ENCODE measurements at regions not wholly inside any gene's neighbourhood (a gene's known extent, or its start where the extent isn't known, plus 50 kb on each side); places are given as distances from the start of the nearest gene placed in this dataset.
A peak's percentile ranks its signal among the peaks of the same experiment; 100 is the strongest.

GRCh38 chr18:59061914-59062642, 77.6 kb upstream of the SEC11C start:
- peaks cover 5% of the 10 kb centered on the region for H3K4me1 ChIP-seq (ENCODE audit: control insufficient read depth, insufficient read depth, low read length)

GRCh38 chr18:59062643-59063006, 77.1 kb upstream of the SEC11C start:
- Histone ChIP-seq H3K36me3 (ENCODE audit: insufficient read depth, low read length) (no peaks in the 10 kb centered on the region), H3K27me3 (ENCODE audit: control insufficient read depth, insufficient read depth, low read length) (peaks cover 23% of the 10 kb centered on the region), H3K4me1 (ENCODE audit: control insufficient read depth, insufficient read depth, low read length) (peaks cover 5% of the 10 kb centered on the region), H3K4me3 (ENCODE audit: low read length) (no peak overlapping the region), H3K4me2 (ENCODE audit: low read length) (no peak overlapping the region), H3K9me3 (replicated peaks; ENCODE audit: low read length) (no peaks in the 10 kb centered on the region), H3K9ac (ENCODE audit: low read depth, low read length) (no peak overlapping the region)

More at GRCh38 chr18:59061914-59062642, 77.6 kb upstream of the SEC11C start:
- Histone ChIP-seq H3K9ac (ENCODE audit: low read depth, low read length) (no peak overlapping the region), H3K27me3 (ENCODE audit: control insufficient read depth, insufficient read depth, low read length) (peaks cover 23% of the 10 kb centered on the region), H3K36me3 (ENCODE audit: insufficient read depth, low read length) (no peaks in the 10 kb centered on the region), H3K9me3 (replicated peaks; ENCODE audit: low read length) (no peaks in the 10 kb centered on the region), H3K4me3 (ENCODE audit: low read length) (no peak overlapping the region), H3K4me2 (ENCODE audit: low read length) (no peak overlapping the region)

GRCh38 chr18:59063300-59063906, 76.3 kb upstream of the SEC11C start:
- Histone ChIP-seq H3K9ac (ENCODE audit: low read depth, low read length) (no peak overlapping the region), H3K9me3 (replicated peaks; ENCODE audit: low read length) (no peaks in the 10 kb centered on the region), H3K4me2 (ENCODE audit: low read length) (no peak overlapping the region), H3K36me3 (ENCODE audit: insufficient read depth, low read length) (no peaks in the 10 kb centered on the region), H3K4me3 (ENCODE audit: low read length) (no peak overlapping the region), H3K4me1 (ENCODE audit: control insufficient read depth, insufficient read depth, low read length) (no peaks in the 10 kb centered on the region), H3K27me3 (ENCODE audit: control insufficient read depth, insufficient read depth, low read length) (peaks cover 23% of the 10 kb centered on the region)

- Histone ChIP-seq H3K4me2 (ENCODE audit: low read length) (no peak overlapping the region), H3K4me3 (ENCODE audit: low read length) (no peak overlapping the region), H3K4me1 (ENCODE audit: control insufficient read depth, insufficient read depth, low read length) (no peaks in the 10 kb centered on the region), H3K36me3 (ENCODE audit: insufficient read depth, low read length) (no peaks in the 10 kb centered on the region), H3K27me3 (ENCODE audit: control insufficient read depth, insufficient read depth, low read length) (peaks cover 23% of the 10 kb centered on the region), H3K9me3 (replicated peaks; ENCODE audit: low read length) (no peaks in the 10 kb centered on the region), H3K9ac (ENCODE audit: low read depth, low read length) (no peak overlapping the region)
Measured at GRCh38 chr18:59063912-59064311, 75.8 kb upstream of the SEC11C start.

- no peak overlapping the region for H3K9ac ChIP-seq (ENCODE audit: low read depth, low read length)
- no peaks in the 10 kb centered on the region for H3K36me3 ChIP-seq (ENCODE audit: insufficient read depth, low read length)
- H3K9me3 ChIP-seq (replicated peaks; ENCODE audit: low read length): no peaks in the 10 kb centered on the region
- H3K4me1 ChIP-seq (ENCODE audit: control insufficient read depth, insufficient read depth, low read length): peaks cover 2% of the 10 kb centered on the region
- H3K4me2 ChIP-seq (ENCODE audit: low read length): no peak overlapping the region
- peaks cover 23% of the 10 kb centered on the region for H3K27me3 ChIP-seq (ENCODE audit: control insufficient read depth, insufficient read depth, low read length)
- no peak overlapping the region for H3K4me3 ChIP-seq (ENCODE audit: low read length)
Measured at GRCh38 chr18:59065684-59066083, 74.0 kb upstream of the SEC11C start.

- Histone ChIP-seq H3K36me3 (ENCODE audit: insufficient read depth, low read length) (no peaks in the 10 kb centered on the region), H3K4me1 (ENCODE audit: control insufficient read depth, insufficient read depth, low read length) (peaks cover 2% of the 10 kb centered on the region), H3K9me3 (replicated peaks; ENCODE audit: low read length) (no peaks in the 10 kb centered on the region), H3K4me3 (ENCODE audit: low read length) (no peak overlapping the region), H3K4me2 (ENCODE audit: low read length) (no peak overlapping the region), H3K27me3 (ENCODE audit: control insufficient read depth, insufficient read depth, low read length) (peaks cover 9% of the 10 kb centered on the region), H3K9ac (ENCODE audit: low read depth, low read length) (no peak overlapping the region)
Measured at GRCh38 chr18:59067873-59068272, 71.8 kb upstream of the SEC11C start.

GRCh38 chr18:59068276-59069071, 71.2 kb upstream of the SEC11C start:
- Histone ChIP-seq H3K4me1 (ENCODE audit: control insufficient read depth, insufficient read depth, low read length) (peaks cover 2% of the 10 kb centered on the region), H3K4me2 (ENCODE audit: low read length) (no peak overlapping the region)

GRCh38 chr18:59070181-59070912, 69.3 kb upstream of the SEC11C start:
- Histone ChIP-seq H3K4me2 (ENCODE audit: low read length) (peak overlapping the region; percentile 40), H3K4me1 (ENCODE audit: control insufficient read depth, insufficient read depth, low read length) (peaks cover 2% of the 10 kb centered on the region), H3K36me3 (ENCODE audit: insufficient read depth, low read length) (no peaks in the 10 kb centered on the region), H3K4me3 (ENCODE audit: low read length) (no peak overlapping the region), H3K27me3 (ENCODE audit: control insufficient read depth, insufficient read depth, low read length) (peaks cover 11% of the 10 kb centered on the region), H3K9me3 (replicated peaks; ENCODE audit: low read length) (no peaks in the 10 kb centered on the region), H3K9ac (ENCODE audit: low read depth, low read length) (no peak overlapping the region)

More at GRCh38 chr18:59068276-59069071, 71.2 kb upstream of the SEC11C start:
- no peaks in the 10 kb centered on the region for H3K9me3 ChIP-seq (replicated peaks; ENCODE audit: low read length)
- no peak overlapping the region for H3K4me3 ChIP-seq (ENCODE audit: low read length)
- no peaks in the 10 kb centered on the region for H3K36me3 ChIP-seq (ENCODE audit: insufficient read depth, low read length)
- H3K27me3 ChIP-seq (ENCODE audit: control insufficient read depth, insufficient read depth, low read length): peaks cover 3% of the 10 kb centered on the region
- H3K9ac ChIP-seq (ENCODE audit: low read depth, low read length): no peak overlapping the region

GRCh38 chr18:59072727-59073421, 66.8 kb upstream of the SEC11C start:
- Histone ChIP-seq H3K4me2 (ENCODE audit: low read length) (no peak overlapping the region), H3K9me3 (replicated peaks; ENCODE audit: low read length) (no peaks in the 10 kb centered on the region), H3K4me1 (ENCODE audit: control insufficient read depth, insufficient read depth, low read length) (peaks cover 2% of the 10 kb centered on the region), H3K27me3 (ENCODE audit: control insufficient read depth, insufficient read depth, low read length) (peaks cover 36% of the 10 kb centered on the region), H3K9ac (ENCODE audit: low read depth, low read length) (no peak overlapping the region), H3K4me3 (ENCODE audit: low read length) (no peak overlapping the region), H3K36me3 (ENCODE audit: insufficient read depth, low read length) (no peaks in the 10 kb centered on the region)

- no peaks in the 10 kb centered on the region for H3K36me3 ChIP-seq (ENCODE audit: insufficient read depth, low read length)
- H3K27me3 ChIP-seq (ENCODE audit: control insufficient read depth, insufficient read depth, low read length): peaks cover 60% of the 10 kb centered on the region
- no peak overlapping the region for H3K9ac ChIP-seq (ENCODE audit: low read depth, low read length)
- H3K9me3 ChIP-seq (replicated peaks; ENCODE audit: low read length): no peaks in the 10 kb centered on the region
- H3K4me3 ChIP-seq (ENCODE audit: low read length): no peak overlapping the region
- H3K4me2 ChIP-seq (ENCODE audit: low read length): no peak overlapping the region
- no peaks in the 10 kb centered on the region for H3K4me1 ChIP-seq (ENCODE audit: control insufficient read depth, insufficient read depth, low read length)
Measured at GRCh38 chr18:59075923-59076322, 63.8 kb upstream of the SEC11C start.

- Histone ChIP-seq H3K9me3 (replicated peaks; ENCODE audit: low read length) (no peaks in the 10 kb centered on the region), H3K4me2 (ENCODE audit: low read length) (no peak overlapping the region), H3K4me3 (ENCODE audit: low read length) (no peak overlapping the region), H3K4me1 (ENCODE audit: control insufficient read depth, insufficient read depth, low read length) (no peaks in the 10 kb centered on the region), H3K36me3 (ENCODE audit: insufficient read depth, low read length) (no peaks in the 10 kb centered on the region), H3K27me3 (ENCODE audit: control insufficient read depth, insufficient read depth, low read length) (peaks cover 78% of the 10 kb centered on the region), H3K9ac (ENCODE audit: low read depth, low read length) (no peak overlapping the region)
Measured at GRCh38 chr18:59079264-59079663, 60.4 kb upstream of the SEC11C start.

All from skeletal muscle satellite cell (primary cell).